PC-3 (cell line): ENCODE measurements at regions not wholly inside any gene's neighbourhood (a gene's known extent, or its start where the extent isn't known, plus 50 kb on each side); places are given as distances from the start of the nearest gene placed in this dataset.

Experiments used
- ATAC-seq: fragments of 200-7000 bp; cut with Tn5 transposase; 2 replicates; pipeline ENCODE4 v1.9.1; 2020; ENCODE audit warnings: mild to moderate bottlenecking, moderate library complexity
- BruUV-seq: library from RNA; stranded (reverse); fragments of 400-500 nt; replicated peaks from 2 replicates; lab custom pipeline; 2021; lab: Mats Ljungman, UMichigan
- CTCF ChIA-PET: fragments of 300-600 bp; sonication (Branson Sonifier 250); formaldehyde crosslinking; loops from one replicate; lab custom pipeline; 2022; ENCODE audit warnings: antibody characterized with exemption; lab: Charles Lee
- POLR2A ChIA-PET: fragments of 300-600 bp; sonication (Branson Sonifier 250); formaldehyde crosslinking; loops from one replicate; lab custom pipeline; 2022; ENCODE audit warnings: antibody characterized with exemption; ENCODE audit not compliant: unreplicated experiment; lab: Charles Lee
- DNase-seq: peaks from one replicate; pipeline ENCODE4 v3.0.0-alpha.2; 2015
- H2AFZ ChIP-seq: fragments of 300-600 bp; sonication (generic); 2 replicates; pipeline ENCODE4 v1.6.0; 2016; ENCODE audit warnings: antibody characterized with exemption, low read length
- H3F3A ChIP-seq: fragments of 300-600 bp; sonication (generic); one replicate; pipeline ENCODE4 v1.6.0; 2017; ENCODE audit warnings: antibody characterized with exemption, low read length, control low read depth, mild to moderate bottlenecking; ENCODE audit not compliant: unreplicated experiment
- H3K27ac ChIP-seq: fragments of 300-600 bp; sonication (generic); 2 replicates; pipeline ENCODE4 v1.5.1; 2016; ENCODE audit warnings: mild to moderate bottlenecking, low read length
- H3K27me3 ChIP-seq: fragments of 300-600 bp; sonication (generic); 2 replicates; pipeline ENCODE4 v1.6.1; 2016; ENCODE audit warnings: low read length, mixed read lengths
- H3K36me3 ChIP-seq: fragments of 300-600 bp; sonication (generic); 2 replicates; pipeline ENCODE4 v1.6.1; 2016; ENCODE audit warnings: low read depth, mixed run types, low read length, mixed read lengths
- H3K4me1 ChIP-seq: fragments of 300-600 bp; sonication (generic); 2 replicates; pipeline ENCODE4 v1.5.1; 2016; ENCODE audit warnings: low read length; ENCODE audit not compliant: insufficient read depth
- H3K4me2 ChIP-seq: fragments of 300-600 bp; sonication (generic); 2 replicates; pipeline ENCODE4 v1.6.0; 2016; ENCODE audit warnings: low read length
- H3K4me3 ChIP-seq: fragments of 300-600 bp; sonication (generic); 2 replicates; pipeline ENCODE4 v1.5.1; 2016; ENCODE audit warnings: mild to moderate bottlenecking, low read length, mixed read lengths
- H3K79me2 ChIP-seq: fragments of 300-600 bp; sonication (generic); 2 replicates; pipeline ENCODE4 v1.6.1; 2017; ENCODE audit warnings: low read length, mixed read lengths
- H3K9ac ChIP-seq: fragments of 300-600 bp; sonication (generic); 2 replicates; pipeline ENCODE4 v1.6.0; 2016; ENCODE audit warnings: mild to moderate bottlenecking, low read length
- H3K9me2 ChIP-seq: fragments of 300-600 bp; sonication (generic); replicated peaks from 2 replicates; pipeline ENCODE4 v1.6.1; 2016; ENCODE audit warnings: mixed run types, low read length, mixed read lengths
- H3K9me3 ChIP-seq: fragments of 300-600 bp; sonication (generic); 2 replicates; pipeline ENCODE4 v1.6.1; 2016; ENCODE audit warnings: low read length, mixed read lengths
- H4K20me1 ChIP-seq: fragments of 300-600 bp; sonication (generic); 2 replicates; pipeline ENCODE4 v1.6.1; 2016; ENCODE audit warnings: low read length, mixed read lengths
- EZH2 ChIP-seq: fragments of 300-600 bp; sonication (generic); IDR thresholded peaks from one replicate; pipeline ENCODE4 v1.6.1; 2017; ENCODE audit warnings: antibody characterized with exemption, mild to moderate bottlenecking, low read length; ENCODE audit not compliant: unreplicated experiment
- EZH2phosphoT487 ChIP-seq: fragments of 300-600 bp; sonication (generic); IDR thresholded peaks from 2 replicates; pipeline ENCODE4 v1.6.1; 2018; ENCODE audit warnings: mild to moderate bottlenecking, antibody characterized with exemption, low read length, borderline replicate concordance
- intact Hi-C: fragments of 100-400 bp; cut with micrococcal nuclease; formaldehyde crosslinking; loops from 2 replicates; pipeline ENCODE4 v1.9.0; 2023
- TF ChIP-seq, protein P1 (sequence below): fragments of 300-600 bp; sonication (generic); conservative IDR thresholded peaks from 2 replicates; pipeline ENCODE4 v1.5.1; 2017; ENCODE audit warnings: antibody characterized with exemption, low read depth, mild to moderate bottlenecking, low read length

DNA sequence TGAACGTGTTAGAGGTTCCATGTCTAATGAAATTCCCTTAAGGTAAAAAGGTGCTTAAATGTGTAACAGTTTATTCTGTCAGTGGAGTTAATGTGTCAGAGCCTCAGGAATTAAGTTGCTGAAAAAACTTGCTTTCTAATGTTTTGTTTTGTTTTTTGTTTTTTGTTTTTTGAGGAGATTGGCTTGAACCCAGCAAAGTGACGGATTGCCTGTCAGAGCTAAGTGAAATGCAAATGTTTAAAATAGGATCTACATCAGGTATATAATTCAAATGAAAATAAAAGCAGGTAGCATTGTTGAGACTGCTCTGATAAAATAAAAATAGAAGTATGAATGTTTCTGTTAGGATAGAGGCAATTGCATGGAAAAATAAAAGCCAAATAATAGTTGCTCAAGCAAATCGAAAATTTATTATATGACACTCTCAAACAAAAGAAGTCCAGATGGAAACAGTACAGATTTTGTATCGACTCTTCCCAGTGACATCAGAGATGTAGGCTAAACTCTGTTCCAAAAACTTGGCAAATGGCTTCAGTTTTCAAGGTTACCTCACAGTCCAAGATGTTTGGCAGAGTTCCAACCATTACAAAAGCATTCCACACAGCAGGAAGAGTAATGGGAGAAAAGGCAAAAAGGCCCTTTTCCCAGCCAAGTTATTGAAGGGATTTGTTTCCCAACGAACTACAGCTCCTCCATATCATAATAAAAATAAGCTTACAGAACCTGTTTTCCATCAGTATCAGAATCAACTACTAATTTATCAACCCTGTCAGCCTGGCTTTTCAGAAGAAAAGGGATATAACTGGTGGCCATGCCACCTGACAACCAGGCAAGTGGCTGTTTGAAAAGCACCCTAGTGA is 291.0 kb downstream of the TBL1XR1 start:
- BruUV-seq, result no TSS peak
- no peak overlapping the region for H3K9ac ChIP-seq
- no peaks in the 10 kb centered on the region for H3K79me2 ChIP-seq
- H3K27me3 ChIP-seq, result no peaks in the 10 kb centered on the region
- no peak overlapping the region for H3K4me2 ChIP-seq
- no peak overlapping the region for H3K4me3 ChIP-seq
- H4K20me1 ChIP-seq, result no peaks in the 10 kb centered on the region
- H2AFZ ChIP-seq, result no peak overlapping the region
- CTCF ChIA-PET, result no interaction called here
- no peaks in the 10 kb centered on the region for H3F3A ChIP-seq
- intact Hi-C loops, result no loop called here
- H3K36me3 ChIP-seq, result no peaks in the 10 kb centered on the region
- DNase-seq (peak; percentile 51), ATAC-seq (no peak)
- no peak for TF ChIP-seq EZH2phosphoT487
- TF ChIP-seq, protein P1, sequence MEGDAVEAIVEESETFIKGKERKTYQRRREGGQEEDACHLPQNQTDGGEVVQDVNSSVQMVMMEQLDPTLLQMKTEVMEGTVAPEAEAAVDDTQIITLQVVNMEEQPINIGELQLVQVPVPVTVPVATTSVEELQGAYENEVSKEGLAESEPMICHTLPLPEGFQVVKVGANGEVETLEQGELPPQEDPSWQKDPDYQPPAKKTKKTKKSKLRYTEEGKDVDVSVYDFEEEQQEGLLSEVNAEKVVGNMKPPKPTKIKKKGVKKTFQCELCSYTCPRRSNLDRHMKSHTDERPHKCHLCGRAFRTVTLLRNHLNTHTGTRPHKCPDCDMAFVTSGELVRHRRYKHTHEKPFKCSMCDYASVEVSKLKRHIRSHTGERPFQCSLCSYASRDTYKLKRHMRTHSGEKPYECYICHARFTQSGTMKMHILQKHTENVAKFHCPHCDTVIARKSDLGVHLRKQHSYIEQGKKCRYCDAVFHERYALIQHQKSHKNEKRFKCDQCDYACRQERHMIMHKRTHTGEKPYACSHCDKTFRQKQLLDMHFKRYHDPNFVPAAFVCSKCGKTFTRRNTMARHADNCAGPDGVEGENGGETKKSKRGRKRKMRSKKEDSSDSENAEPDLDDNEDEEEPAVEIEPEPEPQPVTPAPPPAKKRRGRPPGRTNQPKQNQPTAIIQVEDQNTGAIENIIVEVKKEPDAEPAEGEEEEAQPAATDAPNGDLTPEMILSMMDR, result no peak
- TF ChIP-seq EZH2, result no peak
- POLR2A ChIA-PET, result no interaction called here
- H3K9me2 ChIP-seq, result no peaks in the 10 kb centered on the region
- H3K27ac ChIP-seq, result no peak overlapping the region
- no peaks in the 10 kb centered on the region for H3K9me3 ChIP-seq
- H3K4me1 ChIP-seq, result no peaks in the 10 kb centered on the region

DNA sequence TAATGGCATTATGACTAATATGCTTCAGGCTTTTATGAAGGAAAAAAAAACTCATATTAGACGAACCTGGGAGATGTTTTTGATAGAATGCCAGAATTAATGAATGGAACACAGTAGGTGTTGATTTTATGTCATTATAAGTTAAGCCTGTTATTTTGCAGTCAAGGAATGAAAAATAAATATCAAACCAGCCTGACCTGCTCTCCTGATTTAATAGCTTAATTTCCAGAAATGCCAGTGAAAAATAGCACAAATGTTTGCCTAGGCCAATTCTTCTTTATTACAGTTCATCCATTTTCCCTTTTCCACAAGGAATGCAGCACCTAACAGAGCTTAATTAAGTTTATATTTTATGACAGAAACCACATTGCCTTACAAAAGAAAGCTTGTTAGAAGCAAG is 292.0 kb downstream of the TBL1XR1 start:
- Histone ChIP-seq H4K20me1 (no peaks in the 10 kb centered on the region), H3K36me3 (no peaks in the 10 kb centered on the region), H3K4me2 (no peak overlapping the region), H3K9me3 (no peaks in the 10 kb centered on the region), H3K4me3 (no peak overlapping the region), H3K27ac (no peak overlapping the region), H3K79me2 (no peaks in the 10 kb centered on the region), H3F3A (no peaks in the 10 kb centered on the region), H3K27me3 (no peaks in the 10 kb centered on the region), H3K4me1 (no peaks in the 10 kb centered on the region), H3K9me2 (no peaks in the 10 kb centered on the region), H3K9ac (no peak overlapping the region), H2AFZ (no peak overlapping the region)
- BruUV-seq, result no TSS peak
- DNase-seq (no peak), ATAC-seq (no peak)
- intact Hi-C loops, result no loop called here
- TF ChIP-seq EZH2 (no peak), EZH2phosphoT487 (no peak)
- TF ChIP-seq, protein P1, result no peak
- ChIA-PET POLR2A (no interaction called here), CTCF (no interaction called here)

DNA sequence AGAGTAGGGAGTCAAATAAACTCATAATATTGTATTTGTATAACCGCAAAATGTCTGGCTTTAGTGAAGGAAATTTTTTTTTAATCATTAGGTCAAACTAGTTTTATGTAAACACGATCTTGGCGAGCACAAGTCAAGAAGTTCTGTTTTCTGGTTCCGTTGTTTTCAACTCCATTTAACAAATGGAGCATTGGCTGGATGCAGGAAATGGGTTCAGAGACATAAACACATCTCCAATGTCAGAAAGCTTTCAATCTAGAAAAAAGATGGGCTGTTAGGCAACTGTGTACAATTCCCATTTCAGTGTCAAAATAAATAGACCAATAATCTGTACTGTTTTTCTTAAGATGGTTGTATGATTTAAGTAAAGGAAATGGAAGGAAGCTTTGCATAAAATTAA is 292.8 kb downstream of the TBL1XR1 start:
- BruUV-seq, result no TSS peak
- H4K20me1 ChIP-seq, result no peaks in the 10 kb centered on the region
- no peak for TF ChIP-seq EZH2
- no peak for TF ChIP-seq EZH2phosphoT487
- TF ChIP-seq, protein P1, result no peak
- no peaks in the 10 kb centered on the region for H3K9me3 ChIP-seq
- no peak for ATAC-seq
- no peak overlapping the region for H3K27ac ChIP-seq
- DNase-seq, result no peak
- H2AFZ ChIP-seq, result no peak overlapping the region
- H3K4me3 ChIP-seq, result no peak overlapping the region
- ChIA-PET CTCF (no interaction called here), POLR2A (no interaction called here)
- no peaks in the 10 kb centered on the region for H3K27me3 ChIP-seq
- H3K4me2 ChIP-seq, result no peak overlapping the region
- no peak overlapping the region for H3K9ac ChIP-seq
- H3F3A ChIP-seq, result no peaks in the 10 kb centered on the region
- H3K79me2 ChIP-seq, result no peaks in the 10 kb centered on the region
- H3K36me3 ChIP-seq, result no peaks in the 10 kb centered on the region
- H3K9me2 ChIP-seq, result no peaks in the 10 kb centered on the region
- H3K4me1 ChIP-seq, result no peaks in the 10 kb centered on the region
- intact Hi-C loops, result no loop called here
